GM03348 (cell line): ENCODE measurements at regions not wholly inside any gene's neighbourhood (a gene's known extent, or its start where the extent isn't known, plus 50 kb on each side); places are given as distances from the start of the nearest gene placed in this dataset.
A peak's percentile ranks its signal among the peaks of the same experiment; 100 is the strongest.
"Not testable (repeated sequence)": the region's sequence is repeated elsewhere in the genome, so short reads cannot be mapped to it uniquely, and the experiment has no call there.

Source experiments
- DNase-seq: peaks from one replicate; pipeline ENCODE4 v3.0.0; 2012; ENCODE audit warnings: low spot score

- no peak for DNase-seq
Observed at GRCh38 chr1:184820218-184820750, 65.6 kb upstream of the EDEM3 start.

DNA sequence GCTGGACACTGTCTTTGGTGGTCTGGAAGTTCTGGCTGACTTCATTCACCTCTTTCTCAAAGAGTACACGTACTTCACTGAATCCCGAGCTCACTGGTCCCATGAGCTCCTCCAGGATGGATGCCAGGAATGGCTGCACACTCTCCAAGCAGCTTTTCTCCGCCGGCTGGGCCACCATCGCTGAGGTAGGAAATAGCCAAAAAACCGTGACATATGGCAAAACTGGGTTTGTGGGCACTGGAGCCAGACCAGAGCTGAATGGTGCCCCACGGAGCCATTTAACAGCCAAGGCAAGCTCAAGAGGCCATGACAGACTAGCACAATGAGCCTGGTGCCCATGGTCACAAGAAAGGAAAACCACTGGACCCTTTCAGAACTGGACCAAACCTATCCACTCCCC lies 64.0 kb upstream of the EDEM3 start:
- DNase-seq: no peak

DNA sequence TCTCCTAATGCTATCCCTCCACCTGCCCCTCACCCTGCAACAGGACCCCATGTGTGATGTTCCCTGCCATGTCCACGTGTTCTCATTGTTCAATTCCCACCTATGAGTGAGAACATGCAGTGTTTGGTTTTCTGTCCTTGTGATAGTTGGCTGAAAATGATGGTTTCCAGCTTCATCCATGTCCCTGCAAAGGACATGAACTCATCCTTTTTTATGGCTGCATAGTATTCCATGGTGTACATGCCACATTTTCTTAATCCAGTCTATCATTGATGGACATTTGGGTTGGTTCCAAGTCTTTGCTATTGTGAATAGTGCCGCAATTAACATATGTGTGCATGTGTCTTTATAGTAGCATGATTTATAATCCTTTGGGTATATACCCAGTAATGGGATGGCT lies 62.3 kb upstream of the EDEM3 start:
- not testable (repeated sequence) for DNase-seq

GRCh38 chr1:184813528-184814089 lies 59.0 kb upstream of the EDEM3 start:
- no peak for DNase-seq

DNA sequence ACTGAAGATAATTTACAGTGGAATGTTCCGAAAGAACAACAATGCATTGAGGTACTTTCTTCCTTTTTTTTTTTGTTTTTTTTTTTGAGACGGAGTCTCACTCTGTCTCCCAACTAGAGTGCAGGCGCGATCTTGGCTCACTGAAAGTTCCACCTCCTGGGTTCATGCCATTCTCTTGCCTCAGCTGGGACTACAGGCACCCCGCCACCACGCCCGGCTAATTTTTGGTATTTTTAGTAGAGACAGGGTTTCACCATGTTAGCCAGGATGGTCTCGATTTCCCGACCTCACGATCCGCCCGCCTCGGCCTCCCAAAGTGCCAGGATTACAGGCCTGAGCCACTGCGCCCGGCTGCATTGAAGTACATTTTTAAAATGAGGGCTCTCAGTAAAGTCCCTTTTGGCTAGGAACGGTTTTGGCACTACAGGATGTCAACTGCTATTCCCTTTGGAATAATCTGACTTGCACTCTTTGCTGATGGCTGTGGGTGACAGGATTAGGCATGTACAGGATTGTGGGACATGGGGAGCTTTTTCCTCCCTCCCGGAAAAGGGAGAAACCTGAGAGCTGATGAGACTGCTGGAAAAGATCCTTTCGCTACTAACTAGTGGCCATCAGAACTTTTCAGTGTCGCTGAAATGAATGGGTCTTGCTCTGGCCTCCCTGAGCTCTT lies 56.9 kb upstream of the EDEM3 start:
- DNase-seq: no peak

GRCh38 chr1:184810735-184811343 lies 56.2 kb upstream of the EDEM3 start:
- DNase-seq: no peak

- DNase-seq: no peak
Observed at GRCh38 chr1:184806296-184806721, 51.7 kb upstream of the EDEM3 start.

DNA sequence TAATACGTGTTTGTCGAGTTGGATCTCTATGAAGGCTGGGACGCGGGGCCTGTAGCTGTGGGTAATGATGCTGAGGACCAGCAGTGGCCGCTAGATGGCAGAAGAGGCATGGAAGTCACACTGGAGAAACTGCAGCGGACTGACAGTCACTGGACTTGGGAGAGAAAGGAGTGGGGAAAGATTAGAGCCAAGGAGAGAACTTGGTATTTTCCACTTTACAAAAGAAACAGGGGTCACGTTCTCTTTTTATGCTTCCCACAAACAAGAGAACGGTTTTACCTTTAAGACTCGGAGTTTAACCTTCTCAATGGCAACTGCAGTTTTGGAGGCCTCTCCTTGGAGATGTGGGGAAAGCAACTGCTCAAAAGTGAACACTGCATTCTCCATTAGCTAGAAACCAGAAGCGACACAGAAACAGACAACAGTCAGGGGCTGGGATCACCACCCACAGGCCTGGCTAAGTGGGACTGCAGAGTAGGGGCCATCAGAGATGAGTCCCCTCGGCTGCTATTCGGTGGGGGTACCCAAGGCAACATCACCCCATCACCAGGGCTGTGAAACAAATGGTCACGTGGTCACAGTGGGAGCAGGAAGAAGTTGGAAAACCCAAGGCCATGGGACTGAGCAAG lies 51.1 kb upstream of the EDEM3 start:
- peak; percentile 90 for DNase-seq
